ENCODE measurements at regions not wholly inside any gene's neighbourhood (a gene's known extent, or its start where the extent isn't known, plus 50 kb on each side); places are given as distances from the start of the nearest gene placed in this dataset.

DNA sequence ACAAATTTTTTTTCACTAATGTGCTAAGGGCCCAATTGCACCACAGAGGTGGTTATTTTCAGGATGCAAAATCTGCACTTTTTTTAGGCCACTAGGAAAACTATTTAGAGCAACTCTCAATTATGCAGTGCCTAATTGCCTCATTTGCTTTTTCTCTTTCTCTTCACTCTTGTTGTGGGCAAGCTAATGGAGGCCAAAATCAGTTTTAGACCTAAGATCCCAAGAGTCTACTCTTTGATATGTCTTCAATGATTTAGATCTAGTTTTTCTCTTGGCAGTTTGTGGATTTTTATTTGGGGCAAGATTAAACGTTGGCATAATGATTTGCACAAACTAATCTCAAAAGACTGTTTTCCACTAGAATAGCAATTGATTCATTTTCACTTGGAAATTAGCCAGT lies 1996.9 kb downstream of the LRRC4C start:
- H3K4me3 Mint-ChIP-seq = no peak overlapping the region
- H3K9me3 Mint-ChIP-seq = peaks cover 5% of the 10 kb centered on the region
- DNase-seq = no peak
- no peaks in the 10 kb centered on the region for H3K36me3 Mint-ChIP-seq (ENCODE audit: low read depth)
- no peaks in the 10 kb centered on the region for H3K27me3 Mint-ChIP-seq
- H3K4me1 Mint-ChIP-seq (ENCODE audit: low read depth) = no peaks in the 10 kb centered on the region
- no peak overlapping the region for H3K27ac Mint-ChIP-seq

DNA sequence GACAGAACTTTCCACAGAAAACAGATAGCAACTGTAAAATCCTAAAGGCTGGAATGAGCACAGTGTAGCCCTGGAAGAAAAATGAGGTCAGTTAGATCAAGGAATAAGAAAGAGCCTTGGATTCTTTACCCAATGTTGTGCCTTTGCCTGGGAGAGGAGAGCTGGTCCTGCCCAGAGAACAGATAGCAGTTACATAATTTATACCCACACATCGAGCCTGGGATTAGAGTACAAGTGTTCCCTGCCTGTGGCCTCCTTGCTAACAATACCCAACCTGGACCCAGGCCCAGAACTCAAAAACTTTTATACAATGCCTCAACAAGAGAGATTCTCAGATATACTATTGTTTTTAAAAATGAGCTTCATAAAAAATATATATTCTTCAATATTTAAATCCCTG lies 1998.4 kb downstream of the LRRC4C start:
- no peak overlapping the region for H3K4me3 Mint-ChIP-seq
- H3K27me3 Mint-ChIP-seq = no peaks in the 10 kb centered on the region
- H3K27ac Mint-ChIP-seq = no peak overlapping the region
- peaks cover 5% of the 10 kb centered on the region for H3K9me3 Mint-ChIP-seq
- DNase-seq = no peak
- H3K36me3 Mint-ChIP-seq (ENCODE audit: low read depth) = no peaks in the 10 kb centered on the region
- H3K4me1 Mint-ChIP-seq (ENCODE audit: low read depth) = no peaks in the 10 kb centered on the region

DNA sequence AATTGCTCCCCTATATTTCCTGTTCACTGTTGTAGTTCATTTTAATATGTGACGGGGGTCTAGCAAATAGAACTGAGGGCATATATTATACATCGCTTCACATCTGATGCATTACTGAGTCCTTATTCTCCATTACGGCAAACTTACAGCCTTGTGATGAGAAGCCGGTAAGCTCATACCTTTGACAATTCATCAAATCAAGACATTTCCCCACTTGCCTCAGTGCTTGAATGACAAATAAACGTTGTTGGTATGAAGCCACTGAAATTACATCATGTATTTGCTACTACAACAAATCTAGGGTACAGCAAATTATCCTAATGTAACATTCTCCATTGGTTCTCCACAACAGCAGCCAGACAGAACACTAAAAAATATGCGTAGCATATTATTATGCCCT lies 1999.8 kb downstream of the LRRC4C start:
- no peak for DNase-seq
- no peaks in the 10 kb centered on the region for H3K4me1 Mint-ChIP-seq (ENCODE audit: low read depth)
- H3K9me3 Mint-ChIP-seq = peaks cover 5% of the 10 kb centered on the region
- no peak overlapping the region for H3K4me3 Mint-ChIP-seq
- no peak overlapping the region for H3K27ac Mint-ChIP-seq
- no peaks in the 10 kb centered on the region for H3K27me3 Mint-ChIP-seq
- no peaks in the 10 kb centered on the region for H3K36me3 Mint-ChIP-seq (ENCODE audit: low read depth)

- Mint-ChIP-seq H3K27ac (no peak overlapping the region), H3K36me3 (ENCODE audit: low read depth) (no peaks in the 10 kb centered on the region), H3K9me3 (peaks cover 5% of the 10 kb centered on the region), H3K4me1 (ENCODE audit: low read depth) (no peaks in the 10 kb centered on the region), H3K27me3 (no peaks in the 10 kb centered on the region), H3K4me3 (no peak overlapping the region)
- DNase-seq = no peak
These were observed 2001.0 kb downstream of the LRRC4C start for GRCh38 chr11:39458481-39458880.

GRCh38 chr11:39443424-39444022 lies 2015.9 kb downstream of the LRRC4C start:
- Mint-ChIP-seq H3K36me3 (ENCODE audit: low read depth) (no peaks in the 10 kb centered on the region), H3K27me3 (no peaks in the 10 kb centered on the region), H3K27ac (no peak overlapping the region), H3K4me3 (no peak overlapping the region), H3K4me1 (ENCODE audit: low read depth) (no peaks in the 10 kb centered on the region), H3K9me3 (peaks cover 15% of the 10 kb centered on the region)
- no peak for DNase-seq

GRCh38 chr11:39442177-39442576 lies 2017.3 kb downstream of the LRRC4C start:
- H3K27ac Mint-ChIP-seq = no peak overlapping the region
- H3K4me1 Mint-ChIP-seq (ENCODE audit: low read depth) = no peaks in the 10 kb centered on the region
- H3K36me3 Mint-ChIP-seq (ENCODE audit: low read depth) = no peaks in the 10 kb centered on the region
- H3K27me3 Mint-ChIP-seq = no peaks in the 10 kb centered on the region
- peaks cover 13% of the 10 kb centered on the region for H3K9me3 Mint-ChIP-seq
- H3K4me3 Mint-ChIP-seq = no peak overlapping the region
- DNase-seq = no peak

GRCh38 chr11:39435641-39436040 lies 2023.8 kb downstream of the LRRC4C start:
- Mint-ChIP-seq H3K27me3 (no peaks in the 10 kb centered on the region), H3K4me1 (ENCODE audit: low read depth) (no peaks in the 10 kb centered on the region), H3K9me3 (peaks cover 19% of the 10 kb centered on the region), H3K27ac (no peak overlapping the region), H3K36me3 (ENCODE audit: low read depth) (no peaks in the 10 kb centered on the region), H3K4me3 (no peak overlapping the region)
- DNase-seq = no peak

GRCh38 chr11:39434466-39434865 lies 2025.0 kb downstream of the LRRC4C start:
- Mint-ChIP-seq H3K27ac (no peak overlapping the region), H3K27me3 (no peaks in the 10 kb centered on the region), H3K4me1 (ENCODE audit: low read depth) (no peaks in the 10 kb centered on the region), H3K9me3 (peaks cover 18% of the 10 kb centered on the region), H3K36me3 (ENCODE audit: low read depth) (no peaks in the 10 kb centered on the region), H3K4me3 (no peak overlapping the region)
- DNase-seq = no peak

GRCh38 chr11:39432929-39433328 lies 2026.5 kb downstream of the LRRC4C start:
- no peak overlapping the region for H3K4me3 Mint-ChIP-seq
- no peak overlapping the region for H3K27ac Mint-ChIP-seq
- H3K9me3 Mint-ChIP-seq = peaks cover 14% of the 10 kb centered on the region
- no peak for DNase-seq
- H3K27me3 Mint-ChIP-seq = no peaks in the 10 kb centered on the region
- H3K4me1 Mint-ChIP-seq (ENCODE audit: low read depth) = no peaks in the 10 kb centered on the region
- H3K36me3 Mint-ChIP-seq (ENCODE audit: low read depth) = no peaks in the 10 kb centered on the region

GRCh38 chr11:39425226-39425625 lies 2034.2 kb downstream of the LRRC4C start:
- Mint-ChIP-seq H3K9me3 (peaks cover 4% of the 10 kb centered on the region), H3K27ac (no peak overlapping the region), H3K36me3 (ENCODE audit: low read depth) (no peaks in the 10 kb centered on the region), H3K27me3 (no peaks in the 10 kb centered on the region), H3K4me3 (no peak overlapping the region), H3K4me1 (ENCODE audit: low read depth) (no peaks in the 10 kb centered on the region)
- DNase-seq = no peak

- Mint-ChIP-seq H3K9me3 (peaks cover 10% of the 10 kb centered on the region), H3K27ac (no peak overlapping the region), H3K4me3 (no peak overlapping the region), H3K36me3 (ENCODE audit: low read depth) (no peaks in the 10 kb centered on the region), H3K4me1 (ENCODE audit: low read depth) (no peaks in the 10 kb centered on the region), H3K27me3 (no peaks in the 10 kb centered on the region)
- DNase-seq = no peak
These were observed 2047.3 kb downstream of the LRRC4C start for GRCh38 chr11:39412117-39412516.

- Mint-ChIP-seq H3K27ac (no peak overlapping the region), H3K36me3 (ENCODE audit: low read depth) (no peaks in the 10 kb centered on the region), H3K9me3 (peaks cover 5% of the 10 kb centered on the region), H3K27me3 (no peaks in the 10 kb centered on the region), H3K4me3 (no peak overlapping the region), H3K4me1 (ENCODE audit: low read depth) (no peaks in the 10 kb centered on the region)
- DNase-seq = no peak
These were observed 2073.5 kb downstream of the LRRC4C start for GRCh38 chr11:39385911-39386310.

DNA sequence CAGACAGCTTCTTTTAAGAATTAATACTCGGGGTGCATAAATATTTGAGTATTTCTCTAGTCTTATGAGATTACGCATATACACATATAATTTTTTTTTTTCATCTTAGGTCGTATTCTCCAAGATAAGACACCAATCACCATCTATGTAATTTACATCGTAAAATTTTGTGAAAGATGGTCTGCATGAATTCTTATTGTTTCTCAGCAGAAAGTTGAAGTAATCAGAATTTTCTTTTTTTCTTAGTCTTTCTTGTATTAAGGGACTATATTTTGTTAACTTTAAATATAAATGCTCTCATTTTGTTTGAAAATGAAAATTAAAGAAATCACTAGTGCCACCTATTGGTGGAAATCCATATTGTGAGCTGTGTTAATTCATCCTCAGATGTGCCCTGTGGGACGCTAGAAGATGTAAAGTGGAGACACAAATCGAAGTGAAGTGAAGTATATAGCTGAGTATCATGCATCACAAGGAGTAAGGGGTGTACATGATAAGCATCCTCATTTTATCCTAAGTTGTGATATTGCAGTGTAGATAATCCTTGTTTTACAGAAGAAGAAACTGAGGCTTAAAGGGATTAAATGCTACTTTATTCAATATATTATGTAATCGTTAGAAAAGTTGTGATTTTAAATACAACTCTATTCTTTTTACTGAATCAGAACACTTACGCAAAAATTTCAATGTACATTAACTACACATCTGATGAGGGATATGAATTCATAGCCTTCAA lies 2084.3 kb downstream of the LRRC4C start:
- Mint-ChIP-seq H3K27ac (no peak overlapping the region), H3K4me3 (no peak overlapping the region), H3K36me3 (ENCODE audit: low read depth) (no peaks in the 10 kb centered on the region), H3K27me3 (no peaks in the 10 kb centered on the region), H3K9me3 (no peaks in the 10 kb centered on the region), H3K4me1 (ENCODE audit: low read depth) (peaks cover 27% of the 10 kb centered on the region)
- DNase-seq = no peak

DNA sequence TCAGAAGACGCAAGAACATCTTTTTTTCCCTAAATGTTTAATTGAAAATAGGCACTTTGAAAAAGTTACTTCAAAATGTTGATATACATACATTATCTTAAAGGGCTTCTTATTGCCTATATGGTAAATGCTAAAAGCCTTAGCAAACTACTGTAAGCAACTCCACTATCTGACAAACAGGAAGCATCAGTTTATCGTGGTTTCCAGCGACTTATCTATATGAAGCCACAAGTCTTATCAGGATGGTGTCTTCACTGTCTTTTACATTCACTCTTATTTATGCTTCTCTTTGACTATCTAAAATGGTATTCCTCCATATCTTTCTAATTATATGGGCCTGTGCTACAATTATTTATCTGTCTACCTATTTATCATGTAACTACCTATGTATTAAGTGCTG lies 2091.9 kb downstream of the LRRC4C start:
- Mint-ChIP-seq H3K4me1 (ENCODE audit: low read depth) (peaks cover 49% of the 10 kb centered on the region), H3K27ac (no peak overlapping the region), H3K9me3 (no peaks in the 10 kb centered on the region), H3K4me3 (no peak overlapping the region), H3K36me3 (ENCODE audit: low read depth) (no peaks in the 10 kb centered on the region), H3K27me3 (no peaks in the 10 kb centered on the region)
- no peak for DNase-seq

GRCh38 chr11:39365809-39366436 lies 2093.5 kb downstream of the LRRC4C start:
- H3K27me3 Mint-ChIP-seq = no peaks in the 10 kb centered on the region
- H3K36me3 Mint-ChIP-seq (ENCODE audit: low read depth) = no peaks in the 10 kb centered on the region
- H3K4me3 Mint-ChIP-seq = no peak overlapping the region
- peaks cover 33% of the 10 kb centered on the region for H3K4me1 Mint-ChIP-seq (ENCODE audit: low read depth)
- no peaks in the 10 kb centered on the region for H3K9me3 Mint-ChIP-seq
- H3K27ac Mint-ChIP-seq = no peak overlapping the region
- DNase-seq = no peak

Data from activated T-cell treated with anti-CD3 and anti-CD28 coated beads, Interleukin-2, amount 50 U/mL, for 24 hours (primary cell).